ENCODE measurements at regions not wholly inside any gene's neighbourhood (a gene's known extent, or its start where the extent isn't known, plus 50 kb on each side); places are given as distances from the start of the nearest gene placed in this dataset.

GRCh38 chr20:24165301-24166122 is 176.9 kb upstream of the GGTLC1 start:
- DNase-seq, result no peak

GRCh38 chr20:24164360-24164759 is 175.8 kb upstream of the GGTLC1 start:
- no peak for DNase-seq

- DNase-seq, result no peak
Observed at GRCh38 chr20:24163506-24163905, 174.9 kb upstream of the GGTLC1 start.

GRCh38 chr20:24160563-24161281 is 172.1 kb upstream of the GGTLC1 start:
- peak; percentile 50 for DNase-seq

GRCh38 chr20:24158281-24158680 is 169.7 kb upstream of the GGTLC1 start:
- peak; percentile 67 for DNase-seq

- no peak for DNase-seq
Observed at GRCh38 chr20:24157213-24157612, 168.6 kb upstream of the GGTLC1 start.

GRCh38 chr20:24153101-24154040 is 164.8 kb upstream of the GGTLC1 start:
- peak; percentile 75 for DNase-seq

- no peak for DNase-seq
Observed at GRCh38 chr20:24151621-24152294, 163.2 kb upstream of the GGTLC1 start.

- DNase-seq, result no peak
Observed at GRCh38 chr20:24150406-24150805, 161.8 kb upstream of the GGTLC1 start.

GRCh38 chr20:24149881-24150307 is 161.3 kb upstream of the GGTLC1 start:
- no peak for DNase-seq

- no peak for DNase-seq
Observed at GRCh38 chr20:24149175-24149574, 160.6 kb upstream of the GGTLC1 start.

- DNase-seq, result no peak
Observed at GRCh38 chr20:24148372-24148771, 159.8 kb upstream of the GGTLC1 start.

GRCh38 chr20:24147961-24148360 is 159.4 kb upstream of the GGTLC1 start:
- no peak for DNase-seq

GRCh38 chr20:24147479-24147878 is 158.9 kb upstream of the GGTLC1 start:
- no peak for DNase-seq

GRCh38 chr20:24146231-24146634 is 157.7 kb upstream of the GGTLC1 start:
- no peak for DNase-seq

GRCh38 chr20:24144371-24144770 is 155.8 kb upstream of the GGTLC1 start:
- no peak for DNase-seq

GRCh38 chr20:24141111-24141510 is 152.5 kb upstream of the GGTLC1 start:
- no peak for DNase-seq

- no peak for DNase-seq
Observed at GRCh38 chr20:24139846-24140245, 151.3 kb upstream of the GGTLC1 start.

- no peak for DNase-seq
Observed at GRCh38 chr20:24138951-24139350, 150.4 kb upstream of the GGTLC1 start.

- DNase-seq, result no peak
Observed at GRCh38 chr20:24138196-24138857, 149.7 kb upstream of the GGTLC1 start.

GRCh38 chr20:24136659-24137246 is 148.2 kb upstream of the GGTLC1 start:
- DNase-seq, result peak; percentile 6

GRCh38 chr20:24135781-24136180 is 147.2 kb upstream of the GGTLC1 start:
- no peak for DNase-seq

All from NCI-H1694 treated with DMSO at 0.1 percent for 48 hours (cell line).